HepG2 (cell line): ENCODE measurements at regions not wholly inside any gene's neighbourhood (a gene's known extent, or its start where the extent isn't known, plus 50 kb on each side); places are given as distances from the start of the nearest gene placed in this dataset.

ENCODE experiments used
- ATAC-seq: fragments of 200-7000 bp; cut with Tn5 transposase; 3 replicates; pipeline ENCODE4 v1.9.1; 2020; ENCODE audit warnings: mild to moderate bottlenecking, moderate library complexity
- BruUV-seq: library from RNA; stranded (reverse); fragments of 400-500 nt; replicated peaks from 2 replicates; lab custom pipeline; 2021; lab: Mats Ljungman, UMichigan
- CTCF ChIA-PET: fragments of 300-600 bp; formaldehyde crosslinking; extraction: SDS; loops from one replicate; lab custom pipeline; 2021; ENCODE audit warnings: low total read pairs, inconsistent platforms, low intra/inter-chr PET ratio; lab: Yijun Ruan, JAX
- POLR2A ChIA-PET: fragments of 350-600 bp; sonication (Branson Sonifier 250); formaldehyde crosslinking; loops from one replicate; lab custom pipeline; 2020; ENCODE audit warnings: antibody characterized with exemption, inconsistent platforms; lab: Yijun Ruan, JAX
- DNase-seq: peaks from one replicate; pipeline ENCODE4 v3.0.0-alpha.2; 2015; ENCODE audit warnings: low spot score
- FAIRE-seq: peaks from 3 replicates; lab custom pipeline; 2011; peaks lifted over from hg19 to GRCh38; lab: Jason Lieb, UNC
- H2AFZ ChIP-seq: one replicate; pipeline ENCODE4 v1.6.1; 2011; ENCODE audit warnings: low read length, inconsistent platforms
- H3K27ac ChIP-seq: fragments of 300-600 bp; 3 replicates; pipeline ENCODE4 v1.8.0; 2011; ENCODE audit warnings: mixed run types, mild to moderate bottlenecking, mixed read lengths, low read length, inconsistent platforms; ENCODE audit not compliant: insufficient read depth; ENCODE audit errors: extremely low read length
- H3K27me3 ChIP-seq, 2 experiments: fragments of 200-600 bp in 1 of 2; 2 replicates in 1 of 2; 3 replicates in 1 of 2; pipeline versions ENCODE4 v1.6.0 to v1.8.0; 2011; ENCODE audit warnings: low read length in 2 of 2, mild to moderate bottlenecking in 2 of 2, moderate library complexity in 2 of 2, inconsistent platforms in 1 of 2; ENCODE audit not compliant: insufficient read depth in 2 of 2, control insufficient read depth in 1 of 2
- H3K36me3 ChIP-seq, 2 experiments: fragments of 200-600 bp in 1 of 2; replicated peaks in 1 of 2; 2 replicates in 1 of 2; 3 replicates in 1 of 2; pipeline versions ENCODE4 v1.5.1 to v1.8.0; 2011; ENCODE audit warnings: low read length in 2 of 2, inconsistent platforms in 1 of 2; ENCODE audit not compliant: insufficient read depth in 2 of 2, control insufficient read depth in 1 of 2
- H3K4me1 ChIP-seq: 2 replicates; pipeline ENCODE4 v1.5.1; 2012; ENCODE audit warnings: low read length, inconsistent platforms; ENCODE audit not compliant: insufficient read depth
- H3K4me2 ChIP-seq: 2 replicates; pipeline ENCODE4 v1.6.0; 2011; ENCODE audit warnings: low read depth, low read length, inconsistent platforms
- H3K4me3 ChIP-seq, 3 experiments: fragments of 200-600 bp in 1 of 3; sonication (generic), shearing (Covaris generic) in 1 of 3; replicated peaks in 1 of 3; 2 replicates each; pipeline ENCODE4 v1.5.1; 2011 to 2016; ENCODE audit warnings: low read length in 3 of 3, inconsistent platforms in 2 of 3, low read depth in 2 of 3, mild to moderate bottlenecking in 2 of 3, control low read depth in 1 of 3, mixed read lengths in 1 of 3; ENCODE audit not compliant: insufficient read depth in 1 of 3
- H3K79me2 ChIP-seq: one replicate; pipeline ENCODE4 v1.6.1; 2011; ENCODE audit warnings: low read length, inconsistent platforms; ENCODE audit not compliant: insufficient read depth
- H3K9ac ChIP-seq: 2 replicates; pipeline ENCODE4 v1.6.0; 2011; ENCODE audit warnings: mild to moderate bottlenecking, low read depth, low read length, inconsistent platforms; ENCODE audit not compliant: insufficient read depth
- H3K9me3 ChIP-seq: 2 replicates; pipeline ENCODE4 v1.5.1; 2012; ENCODE audit warnings: mild to moderate bottlenecking, low read length
- H4K20me1 ChIP-seq: 2 replicates; pipeline ENCODE4 v1.6.0; 2011; ENCODE audit warnings: inconsistent platforms, mild to moderate bottlenecking, low read length, moderate library complexity; ENCODE audit not compliant: insufficient read depth
- KMT2B ChIP-seq: IDR thresholded peaks from 2 replicates; pipeline ENCODE4 v1.6.1; 2016; ENCODE audit warnings: missing genetic modification reagents, missing compliant biosample characterization
- PAWR ChIP-seq: sonication (generic); formaldehyde crosslinking; IDR thresholded peaks from 2 replicates; pipeline ENCODE4 v1.4.0; 2020; ENCODE audit warnings: missing genetic modification reagents, mild to moderate bottlenecking, borderline replicate concordance
- PITX1 ChIP-seq: sonication (generic); formaldehyde crosslinking; IDR thresholded peaks from 2 replicates; pipeline ENCODE4 v1.5.1; 2020; ENCODE audit warnings: mild to moderate bottlenecking, missing genetic modification reagents
- SOX5 ChIP-seq: IDR thresholded peaks from 2 replicates; pipeline ENCODE4 v1.6.1; 2016; ENCODE audit warnings: borderline replicate concordance
- THAP9 ChIP-seq: sonication (generic); formaldehyde crosslinking; IDR thresholded peaks from 2 replicates; pipeline ENCODE4; 2020; ENCODE audit warnings: missing genetic modification reagents, mild to moderate bottlenecking, borderline replicate concordance
- TOPORS ChIP-seq: sonication (generic); formaldehyde crosslinking; IDR thresholded peaks from 2 replicates; pipeline ENCODE4 v1.8.0; 2023; ENCODE audit warnings: mild to moderate bottlenecking, missing genetic modification reagents
- ZFP1 ChIP-seq: IDR thresholded peaks from 2 replicates; pipeline ENCODE4 v1.6.1; 2016
- ZMAT3 ChIP-seq: sonication (generic); formaldehyde crosslinking; conservative IDR thresholded peaks from 2 replicates; pipeline ENCODE4 v1.7.0; 2021; ENCODE audit warnings: missing genetic modification reagents
- ZMYM3 ChIP-seq: sonication (generic); formaldehyde crosslinking; IDR thresholded peaks from 2 replicates; pipeline ENCODE4 v1.5.1; 2020; ENCODE audit warnings: mild to moderate bottlenecking, missing genetic modification reagents
- ZNF224 ChIP-seq: sonication (generic); formaldehyde crosslinking; IDR thresholded peaks from 2 replicates; pipeline ENCODE4 v1.5.0; 2020; ENCODE audit warnings: mild to moderate bottlenecking, missing genetic modification reagents
- ZNF280B ChIP-seq: sonication (generic); formaldehyde crosslinking; IDR thresholded peaks from 2 replicates; pipeline ENCODE4 v1.5.0; 2020; ENCODE audit warnings: missing genetic modification reagents, mild to moderate bottlenecking, borderline replicate concordance
- ZNF564 ChIP-seq: sonication (generic); formaldehyde crosslinking; IDR thresholded peaks from 2 replicates; pipeline ENCODE4 v1.8.1; 2023; ENCODE audit warnings: mild to moderate bottlenecking, missing genetic modification reagents
- ZNF776 ChIP-seq: sonication (generic); formaldehyde crosslinking; IDR thresholded peaks from 2 replicates; pipeline ENCODE4 v1.4.0; 2020; ENCODE audit warnings: mild to moderate bottlenecking, missing genetic modification reagents
- WGBS: methylation state at CpG from one replicate; pipeline ENCODE4 v1.1.6; 2017; ENCODE audit warnings: low lambda C conversion rate; 5-methylcytosine and 5-hydroxymethylcytosine counted together
- in situ Hi-C: cut with HindIII; loops from 2 replicates; pipeline ENCODE4 v1.10.0; 2017; ENCODE audit warnings: low pct_unique_long_range_greater_than_20kb; ENCODE audit not compliant: extremely low pct_ligation_motif_present
- intact Hi-C: fragments of 100-400 bp; cut with micrococcal nuclease; formaldehyde crosslinking; loops from one replicate; pipeline ENCODE4 v1.10.0; 2022; ENCODE audit not compliant: unreplicated experiment
- TF ChIP-seq, protein P1 (sequence below): sonication (generic); formaldehyde crosslinking; IDR thresholded peaks from 2 replicates; pipeline ENCODE4 v1.5.0; 2020; ENCODE audit warnings: mild to moderate bottlenecking, missing genetic modification reagents, borderline replicate concordance
- TF ChIP-seq, protein P2 (sequence below): sonication (generic); formaldehyde crosslinking; IDR thresholded peaks from 2 replicates; pipeline ENCODE4 v1.4.0; 2020; ENCODE audit warnings: mild to moderate bottlenecking, missing genetic modification reagents

DNA sequence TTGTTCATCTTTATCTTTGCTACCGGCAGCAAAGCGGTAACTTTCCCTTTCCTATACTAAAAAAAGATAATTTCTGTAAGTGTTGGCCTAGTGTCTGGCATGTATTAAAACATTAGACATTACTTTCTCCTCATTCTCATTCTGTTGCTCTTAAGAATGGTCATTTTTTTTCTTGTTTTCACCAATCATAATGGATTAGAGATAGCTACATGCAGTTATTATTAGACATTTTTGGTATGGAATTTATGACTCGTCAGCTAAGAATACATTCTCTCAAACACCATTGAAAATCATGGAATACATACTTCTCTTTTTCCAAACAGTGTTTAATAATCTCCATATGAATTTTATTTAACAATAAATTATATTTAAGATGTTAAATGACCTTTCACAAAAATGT is 1154.6 kb downstream of the BRINP3 start:
- CTCF ChIA-PET, result no interaction called here
- BruUV-seq, result no TSS peak
- H3K4me2 ChIP-seq, result no peak overlapping the region
- no peaks in the 10 kb centered on the region for H3K9me3 ChIP-seq
- ATAC-seq (no peak), FAIRE-seq (no peak), DNase-seq (no peak)
- in situ Hi-C loops, result no loop called here
- H3K4me1 ChIP-seq, result no peaks in the 10 kb centered on the region
- H4K20me1 ChIP-seq, result no peaks in the 10 kb centered on the region
- H3K36me3 ChIP-seq, result no peaks in the 10 kb centered on the region
- no peak overlapping the region for H3K27ac ChIP-seq
- H2AFZ ChIP-seq, result no peak overlapping the region
- POLR2A ChIA-PET, result no interaction called here
- no peak overlapping the region for H3K4me3 ChIP-seq
- no peaks in the 10 kb centered on the region for H3K27me3 ChIP-seq
- 20% methylated on average over 3 of the region's 3 CpGs for WGBS
- H3K9ac ChIP-seq, result no peak overlapping the region
- H3K79me2 ChIP-seq, result no peaks in the 10 kb centered on the region
- intact Hi-C loops, result no loop called here
- no peak for TF ChIP-seq ZMAT3 (CRISPR knock-in tag)
- no peak for TF ChIP-seq ZNF224
- TF ChIP-seq ZMYM3, result no peak
- no peak for TF ChIP-seq ZNF776 (CRISPR knock-in tag)
- TF ChIP-seq THAP9 (CRISPR knock-in tag), result no peak
- TF ChIP-seq PITX1, result no peak
- no peak for TF ChIP-seq PAWR (CRISPR knock-in tag)
- no peak for TF ChIP-seq ZFP1 (CRISPR knock-in tag)
- no peak for TF ChIP-seq KMT2B (CRISPR knock-in tag)
- TF ChIP-seq, protein P1, sequence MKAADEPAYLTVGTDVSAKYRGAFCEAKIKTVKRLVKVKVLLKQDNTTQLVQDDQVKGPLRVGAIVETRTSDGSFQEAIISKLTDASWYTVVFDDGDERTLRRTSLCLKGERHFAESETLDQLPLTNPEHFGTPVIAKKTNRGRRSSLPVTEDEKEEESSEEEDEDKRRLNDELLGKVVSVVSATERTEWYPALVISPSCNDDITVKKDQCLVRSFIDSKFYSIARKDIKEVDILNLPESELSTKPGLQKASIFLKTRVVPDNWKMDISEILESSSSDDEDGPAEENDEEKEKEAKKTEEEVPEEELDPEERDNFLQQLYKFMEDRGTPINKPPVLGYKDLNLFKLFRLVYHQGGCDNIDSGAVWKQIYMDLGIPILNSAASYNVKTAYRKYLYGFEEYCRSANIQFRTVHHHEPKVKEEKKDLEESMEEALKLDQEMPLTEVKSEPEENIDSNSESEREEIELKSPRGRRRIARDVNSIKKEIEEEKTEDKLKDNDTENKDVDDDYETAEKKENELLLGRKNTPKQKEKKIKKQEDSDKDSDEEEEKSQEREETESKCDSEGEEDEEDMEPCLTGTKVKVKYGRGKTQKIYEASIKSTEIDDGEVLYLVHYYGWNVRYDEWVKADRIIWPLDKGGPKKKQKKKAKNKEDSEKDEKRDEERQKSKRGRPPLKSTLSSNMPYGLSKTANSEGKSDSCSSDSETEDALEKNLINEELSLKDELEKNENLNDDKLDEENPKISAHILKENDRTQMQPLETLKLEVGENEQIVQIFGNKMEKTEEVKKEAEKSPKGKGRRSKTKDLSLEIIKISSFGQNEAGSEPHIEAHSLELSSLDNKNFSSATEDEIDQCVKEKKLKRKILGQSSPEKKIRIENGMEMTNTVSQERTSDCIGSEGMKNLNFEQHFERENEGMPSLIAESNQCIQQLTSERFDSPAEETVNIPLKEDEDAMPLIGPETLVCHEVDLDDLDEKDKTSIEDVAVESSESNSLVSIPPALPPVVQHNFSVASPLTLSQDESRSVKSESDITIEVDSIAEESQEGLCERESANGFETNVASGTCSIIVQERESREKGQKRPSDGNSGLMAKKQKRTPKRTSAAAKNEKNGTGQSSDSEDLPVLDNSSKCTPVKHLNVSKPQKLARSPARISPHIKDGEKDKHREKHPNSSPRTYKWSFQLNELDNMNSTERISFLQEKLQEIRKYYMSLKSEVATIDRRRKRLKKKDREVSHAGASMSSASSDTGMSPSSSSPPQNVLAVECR, result no peak
- TF ChIP-seq ZNF280B (CRISPR knock-in tag), result no peak
- TF ChIP-seq TOPORS (CRISPR knock-in tag), result no peak
- TF ChIP-seq ZNF564, result no peak
- TF ChIP-seq, protein P2, sequence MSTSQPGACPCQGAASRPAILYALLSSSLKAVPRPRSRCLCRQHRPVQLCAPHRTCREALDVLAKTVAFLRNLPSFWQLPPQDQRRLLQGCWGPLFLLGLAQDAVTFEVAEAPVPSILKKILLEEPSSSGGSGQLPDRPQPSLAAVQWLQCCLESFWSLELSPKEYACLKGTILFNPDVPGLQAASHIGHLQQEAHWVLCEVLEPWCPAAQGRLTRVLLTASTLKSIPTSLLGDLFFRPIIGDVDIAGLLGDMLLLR, result no peak
- TF ChIP-seq SOX5, result no peak
